Activated CD4-positive, alpha-beta T cell treated with anti-CD3 and anti-CD28 coated beads for 1 hour (primary cell): ENCODE measurements at regions not wholly inside any gene's neighbourhood (a gene's known extent, or its start where the extent isn't known, plus 50 kb on each side); places are given as distances from the start of the nearest gene placed in this dataset.

ENCODE experiments used
- DNase-seq: peaks from one replicate; pipeline ENCODE4 v3.0.0-alpha.2; 2020

DNA sequence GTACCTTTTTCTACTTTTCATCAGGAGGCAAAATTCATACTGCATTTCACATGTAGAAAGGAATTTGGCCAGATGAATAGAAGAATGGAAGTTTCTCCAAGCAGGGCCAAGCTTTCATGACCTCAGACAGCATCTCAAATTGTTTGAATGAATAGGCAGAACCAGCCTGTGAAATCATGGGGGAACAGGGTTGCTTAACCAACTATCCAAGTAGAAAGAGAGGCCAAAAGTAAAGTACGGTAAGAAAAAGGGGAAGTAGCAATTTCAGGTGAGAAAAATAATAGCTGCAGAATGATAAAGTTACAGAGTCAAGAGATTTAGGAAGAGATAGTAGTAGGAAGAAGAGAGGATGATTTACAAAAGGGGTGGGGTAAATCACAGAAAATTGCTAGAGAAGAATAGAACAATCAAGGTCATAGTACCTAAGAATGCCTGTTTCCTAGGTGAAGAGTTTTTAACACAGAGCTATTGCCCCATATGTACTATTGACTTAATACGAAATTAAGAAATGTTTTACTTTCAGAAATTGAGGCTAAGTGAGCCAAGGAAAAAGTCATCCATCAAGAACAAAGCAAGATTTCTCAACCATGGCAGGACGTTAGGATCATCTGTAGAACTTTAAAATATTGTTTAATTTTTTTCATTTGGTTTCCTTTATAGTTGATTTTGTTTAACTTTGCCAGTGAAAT, 177.1 kb upstream of the TET2 start:
- DNase-seq, result no peak

- no peak for DNase-seq
Observed at GRCh38 chr4:104971462-104971861, 175.2 kb upstream of the TET2 start.

DNA sequence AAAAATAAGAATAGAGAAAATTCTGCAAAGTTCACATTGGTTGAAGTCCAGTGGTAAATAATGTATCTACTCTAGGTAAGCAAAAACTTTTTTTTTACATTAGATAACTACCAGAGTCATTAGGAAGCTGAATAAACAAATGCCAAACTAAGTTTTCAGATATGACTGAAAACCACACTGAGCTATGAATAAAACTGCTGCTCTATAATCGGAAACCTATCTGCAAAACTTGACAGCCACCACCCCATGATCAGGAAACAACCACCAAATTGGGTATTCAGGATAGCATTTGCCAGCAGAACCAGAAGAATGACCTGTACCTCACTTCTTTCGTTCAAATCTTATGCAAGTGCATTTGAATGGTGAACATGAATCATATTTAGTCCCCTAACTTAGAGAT, 173.0 kb upstream of the TET2 start:
- no peak for DNase-seq

GRCh38 chr4:104975617-104976016, 171.1 kb upstream of the TET2 start:
- DNase-seq, result no peak

GRCh38 chr4:104976262-104976661, 170.4 kb upstream of the TET2 start:
- no peak for DNase-seq

DNA sequence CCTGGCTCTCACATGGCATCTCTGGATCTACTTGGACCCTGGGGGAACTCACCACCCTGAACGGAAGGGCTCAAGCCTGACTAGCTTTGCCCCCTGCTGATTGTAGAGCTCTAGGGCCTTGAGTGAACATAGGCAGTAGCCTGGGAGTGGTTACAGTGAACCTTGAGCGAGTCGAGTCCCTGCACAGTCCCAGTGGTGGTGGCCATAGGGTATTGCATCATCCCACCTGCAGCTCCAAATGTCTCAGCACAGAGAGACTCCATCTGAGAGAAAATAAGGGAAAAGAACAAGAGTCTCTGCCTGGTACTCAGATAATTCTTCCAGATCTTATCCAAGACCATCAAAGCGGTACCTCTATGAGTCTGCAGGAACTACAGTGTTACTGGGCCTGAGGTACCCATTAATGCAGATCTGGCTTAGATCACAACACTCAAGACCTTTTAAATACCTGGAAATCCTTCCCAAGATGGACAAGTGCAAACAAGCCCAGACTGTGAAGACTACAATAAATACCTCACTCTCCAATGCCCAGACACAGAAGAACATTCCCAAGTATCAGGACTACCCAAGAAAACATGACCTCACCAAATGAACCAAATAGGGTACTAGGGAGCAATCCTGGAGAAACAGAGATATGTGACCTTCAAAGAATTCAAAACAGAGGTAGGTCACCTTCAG, 167.5 kb upstream of the TET2 start:
- no peak for DNase-seq

GRCh38 chr4:104983615-104984179, 163.0 kb upstream of the TET2 start:
- DNase-seq, result no peak

DNA sequence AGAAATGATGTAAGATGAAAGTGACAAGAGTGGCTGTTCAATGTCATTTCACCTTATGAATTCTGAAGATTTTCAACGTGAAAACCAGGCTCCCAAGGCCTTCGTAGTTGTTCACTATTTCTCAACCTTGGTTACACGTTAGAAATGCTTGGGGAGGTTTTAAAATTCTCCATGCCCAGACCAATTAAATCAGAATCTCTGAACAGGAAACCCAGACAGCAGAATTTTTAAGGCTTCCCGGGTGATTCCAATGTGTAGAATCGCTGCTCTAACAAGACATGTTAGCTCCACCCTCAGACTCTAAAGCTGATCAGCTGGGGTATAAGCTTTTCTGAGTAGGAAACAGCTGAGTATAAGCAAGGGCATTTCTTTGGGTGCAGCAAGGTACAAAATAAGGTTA, 160.4 kb upstream of the TET2 start:
- DNase-seq, result no peak

DNA sequence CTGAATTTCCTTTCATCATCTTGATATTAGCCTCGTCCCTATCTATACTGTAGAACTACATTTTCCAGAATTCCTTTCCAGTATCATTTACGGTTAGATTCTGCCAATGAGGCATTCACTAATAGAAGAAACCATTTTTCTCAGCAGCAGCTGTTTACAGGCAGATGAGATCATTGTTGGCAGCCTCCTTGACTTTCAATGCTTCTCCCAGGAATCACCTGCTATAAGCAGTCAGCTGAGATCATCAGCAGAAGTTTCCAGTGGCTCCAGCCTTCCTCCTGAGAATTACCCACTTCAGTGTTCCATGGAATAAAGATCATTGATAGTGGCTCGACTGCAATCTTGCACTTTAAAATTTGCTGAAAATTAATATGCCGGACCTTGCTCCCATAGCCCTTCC, 157.3 kb upstream of the TET2 start:
- DNase-seq, result no peak

- no peak for DNase-seq
Observed at GRCh38 chr4:105002278-105002677, 144.4 kb upstream of the TET2 start.

DNA sequence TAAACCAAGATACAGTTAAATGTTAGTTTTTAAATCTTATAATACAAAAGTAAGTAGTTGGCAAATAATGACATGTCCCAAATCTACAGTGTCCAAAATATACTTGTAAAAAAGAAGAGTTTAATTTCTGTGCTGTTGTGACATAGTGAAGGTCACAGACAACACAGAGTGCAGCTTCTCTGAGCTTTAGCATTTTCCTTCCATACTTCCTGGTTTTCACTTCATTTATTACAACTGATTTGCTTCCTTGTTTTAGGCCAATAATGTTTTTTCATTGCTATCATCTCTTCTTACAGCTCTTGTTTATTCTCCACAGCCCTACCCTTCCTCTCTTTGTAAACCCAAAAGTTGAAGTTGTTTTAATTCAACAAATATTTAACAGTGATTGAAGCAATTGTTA, 132.4 kb upstream of the TET2 start:
- DNase-seq, result no peak

DNA sequence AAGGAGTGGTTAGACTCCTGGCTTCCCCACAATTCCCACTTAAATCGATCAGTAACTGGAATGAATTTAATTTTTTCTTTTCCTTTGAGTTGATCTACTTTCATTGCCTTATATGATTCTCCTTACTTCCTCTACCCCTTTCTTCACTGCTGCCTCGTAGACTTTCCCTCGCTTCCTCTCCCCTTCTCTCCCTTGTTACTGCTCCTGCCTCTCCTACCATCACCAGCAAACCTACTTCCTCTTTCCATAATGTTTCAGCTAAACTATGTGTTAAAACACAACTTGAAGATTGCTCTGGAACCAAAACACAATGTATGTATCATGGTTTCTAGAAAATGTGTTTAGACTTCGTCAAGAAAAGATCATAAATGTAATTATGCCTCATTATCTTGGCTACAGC, 132.0 kb upstream of the TET2 start:
- no peak for DNase-seq

- DNase-seq, result no peak
Observed at GRCh38 chr4:105015750-105016149, 130.9 kb upstream of the TET2 start.

GRCh38 chr4:105022811-105023667, 123.6 kb upstream of the TET2 start:
- no peak for DNase-seq

DNA sequence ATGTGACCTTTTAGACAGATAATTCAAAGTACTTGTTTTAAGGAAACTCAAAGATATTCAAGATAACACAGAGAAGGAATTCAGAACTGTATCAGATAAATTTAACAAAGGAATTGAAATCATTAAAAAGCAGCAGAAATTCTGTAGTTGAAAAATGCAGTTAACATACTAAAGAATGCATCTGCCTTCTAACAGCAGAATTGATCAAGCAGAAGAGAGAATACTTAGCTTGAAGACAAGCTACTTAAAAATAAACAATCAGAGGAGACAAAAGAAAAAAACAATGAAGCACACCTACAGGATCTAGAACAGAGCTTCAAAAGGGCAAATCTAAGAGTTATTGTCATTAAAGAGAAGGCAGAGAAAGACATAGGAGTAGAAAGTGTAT, 123.0 kb upstream of the TET2 start:
- no peak for DNase-seq

- DNase-seq, result no peak
Observed at GRCh38 chr4:105025263-105026017, 121.2 kb upstream of the TET2 start.

DNA sequence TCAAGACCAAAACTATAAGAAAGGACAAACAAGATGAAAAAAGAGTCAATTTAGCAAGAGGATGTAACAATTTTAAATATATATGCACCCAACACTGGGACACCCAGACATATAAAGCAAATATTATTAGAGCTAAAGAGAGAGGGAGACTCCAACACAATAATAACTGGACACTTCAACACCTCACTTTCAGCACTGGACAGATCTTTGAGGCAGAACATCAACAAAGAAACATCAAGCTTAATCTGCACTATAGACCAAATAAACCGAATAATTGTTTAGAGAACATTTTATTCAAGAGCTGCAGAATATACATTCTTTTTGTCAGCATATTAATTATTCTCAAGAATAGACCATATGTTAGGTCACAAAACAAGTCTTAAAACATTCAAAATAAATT, 109.7 kb upstream of the TET2 start:
- no peak for DNase-seq

GRCh38 chr4:105042451-105042850, 104.2 kb upstream of the TET2 start:
- DNase-seq, result no peak

GRCh38 chr4:105050896-105051295, 95.8 kb upstream of the TET2 start:
- DNase-seq, result no peak

DNA sequence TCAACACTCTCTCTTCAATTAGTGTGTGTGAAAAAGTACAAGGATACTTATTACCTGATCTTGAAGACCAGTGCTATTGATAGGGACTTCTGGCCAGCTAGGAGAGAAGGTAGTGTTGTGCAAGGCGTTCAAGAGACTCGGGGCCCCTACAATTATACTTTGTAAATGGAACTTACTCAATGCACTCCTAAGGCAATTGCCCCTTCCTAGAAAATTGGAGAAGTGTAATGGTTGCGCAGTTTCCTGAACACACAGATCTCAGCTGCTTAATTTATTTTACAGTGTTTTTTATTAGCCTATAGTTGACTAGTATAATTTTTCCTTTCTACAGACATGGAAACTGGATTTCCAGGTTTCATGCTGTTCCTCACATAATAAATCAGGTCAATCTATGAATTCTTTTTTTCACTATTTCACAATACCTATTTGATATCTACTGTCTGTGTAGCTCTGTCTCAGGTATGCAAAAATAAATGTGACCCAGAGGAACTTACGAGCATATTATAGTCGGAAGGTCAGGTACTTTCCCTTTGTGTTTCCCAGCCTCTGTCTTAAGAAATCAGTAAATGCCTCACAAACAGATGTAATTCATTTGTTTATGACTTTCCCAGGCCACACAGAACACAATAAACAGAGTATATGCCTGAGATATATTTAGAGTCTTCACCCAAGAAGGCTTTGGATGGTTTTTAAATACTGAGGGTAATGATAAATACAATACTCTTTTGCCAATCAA, 89.1 kb upstream of the TET2 start:
- DNase-seq, result no peak

GRCh38 chr4:105058177-105058812, 88.4 kb upstream of the TET2 start:
- no peak for DNase-seq

DNA sequence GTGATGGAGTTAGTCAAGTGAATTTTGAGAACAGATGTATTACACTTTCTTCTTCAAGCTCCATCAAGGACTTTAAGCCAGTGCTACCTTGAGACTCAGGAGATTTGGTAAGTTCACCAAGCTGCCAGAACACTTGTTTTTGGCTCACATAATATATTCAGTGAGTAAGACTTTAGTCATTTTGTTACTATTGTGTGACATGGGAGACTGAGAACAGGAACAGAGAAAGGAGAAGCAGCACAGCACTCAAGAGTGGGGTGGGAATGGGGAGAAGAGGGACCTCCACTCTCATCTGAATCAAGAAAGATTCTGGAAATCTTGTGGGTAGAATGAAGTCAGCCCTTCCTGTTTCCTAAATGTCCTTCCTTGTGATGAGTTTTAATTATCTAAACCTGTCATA, 87.3 kb upstream of the TET2 start:
- DNase-seq, result no peak
